Heart left ventricle (tissue), 16 donors: ENCODE measurements at regions not wholly inside any gene's neighbourhood (a gene's known extent, or its start where the extent isn't known, plus 50 kb on each side); places are given as distances from the start of the nearest gene placed in this dataset.

Source experiments
- ATAC-seq, 4 donors: fragments of 200-7000 bp; cut with Tn5 transposase; one replicate each; pipeline ENCODE4 v1.9.1; 2020 to 2022; ENCODE audit warnings: moderate library complexity in 4 of 4, mild to moderate bottlenecking in 3 of 4, moderate number of reproducible peaks in 1 of 4
- DNase-seq, 5 donors: peaks; one replicate each; pipeline ENCODE4 v3.0.0-alpha.2; 2020
- H3K27ac ChIP-seq, 12 donors: fragments of 200-600 bp; sonication (generic) in 4 of 12; one replicate each; pipeline versions ENCODE4 v1.5.0 to v1.8.0; 2016 to 2022; ENCODE audit warnings: mild to moderate bottlenecking in 2 of 12
- H3K27me3 ChIP-seq, 9 donors: fragments of 200-600 bp; sonication (generic) in 2 of 9; one replicate each; pipeline versions ENCODE4 v1.5.1 to v1.8.0; 2016 to 2022; ENCODE audit warnings: mild to moderate bottlenecking in 3 of 9
- H3K36me3 ChIP-seq, 9 donors: fragments of 200-600 bp; sonication (generic) in 2 of 9; one replicate each; pipeline versions ENCODE4 v1.5.0 to v1.8.0; 2018 to 2022; ENCODE audit warnings: mild to moderate bottlenecking in 2 of 9
- H3K4me1 ChIP-seq, 12 donors: fragments of 200-600 bp; sonication (generic) in 4 of 12; one replicate each; pipeline versions ENCODE4 v1.5.0 to v1.8.0; 2016 to 2022; ENCODE audit warnings: mild to moderate bottlenecking in 3 of 12
- H3K4me3 ChIP-seq, 12 donors: fragments of 200-600 bp; sonication (generic) in 4 of 12; one replicate each; pipeline versions ENCODE4 v1.5.0 to v1.8.0; 2017 to 2022; ENCODE audit warnings: mild to moderate bottlenecking in 9 of 12, moderate library complexity in 4 of 12
- H3K9me3 ChIP-seq, 12 donors: fragments of 200-600 bp; sonication (generic) in 4 of 12; one replicate each; pipeline versions ENCODE4 v1.5.0 to v1.8.0; 2016 to 2022; ENCODE audit warnings: mild to moderate bottlenecking in 1 of 12
- CTCF ChIP-seq, 12 donors: fragments of 200-600 bp; sonication (generic) in 4 of 12; IDR thresholded peaks; one replicate each; pipeline versions ENCODE4 v1.5.0 to v1.8.0; 2018 to 2022; ENCODE audit warnings: antibody characterized with exemption in 12 of 12, mild to moderate bottlenecking in 5 of 12
- POLR2A ChIP-seq, 2 donors: fragments of 450-650 bp; IDR thresholded peaks; one replicate each; pipeline ENCODE4 v1.6.1; 2017; ENCODE audit warnings: antibody characterized with exemption in 2 of 2, mild to moderate bottlenecking in 2 of 2, moderate library complexity in 2 of 2
- WGBS, 4 donors: extraction: QIAGEN DNeasy Blood & Tissue Kit in 2 of 4; methylation state at CpG; one replicate each; pipeline versions ENCODE4 v1.1.5 to v1.1.7; 2013 to 2018; 5-methylcytosine and 5-hydroxymethylcytosine counted together
- intact Hi-C, 10 donors: fragments of 100-400 bp; cut with DNase I; formaldehyde crosslinking; loops; one replicate each; pipeline versions ENCODE4 v1.11.1 to v1.14.2; 2022
- donor health status: ischemic (EF 13 %, LVEDD 7.1; RV severe dilation, severe dysfunction).
- donor health status: healthy with polysubstance abuse.
- donor health status: DM: no; HTN: yes; CAD: no.
- donor health status: DM: no; HTN: no; CAD: no.
- donor health status: ischemic (EF 25% LVEDD 6.9; RV normal size, moderate dysfunction).
- donor health status: ischemic (EF 25% LVEDD 5.7; RV mildly dilated, moderate dysfunction).
- donor health status: healthy.
- donor health status: DM: yes; HTN: yes; CAD: no.
- donor health status: ischemic (EF 35%, LVEDD 5.7; RV mildly dilated, moderate dysfunction).
- donor health status: nonischemic (EF 11% LVEDD 7.7; RV severe dilation, severe dysfunction).
- donor health status: DM: yes; HTN: yes; CAD: no.
- donor health status: PGD.
- donor health status: ischemic (EF 29% LVEDD 5.4; RV normal size, mild dysfunction).
- donor health status: nonischemic (EF 23%, LVEDD 6.1; RV moderate dilation, normal function).

- DNase-seq (peak in 2 of 5 donors; percentile 36 to 41), ATAC-seq (peak in 3 of 4 donors; percentile 43 to 73 (median 67))
- H3K27ac ChIP-seq = no peak overlapping the region
- WGBS, 4 donors = 18 to 27% (median 26%) methylated on average over 4 of the region's 4 CpGs
- intact Hi-C loops = loop anchor here (1.0 to 10.0 kb wide), 16 partner anchors 47 to 1540 kb away; partner anchors contain the start of gene FYB2 (in 1 of the 10)
- H3K4me1 ChIP-seq = no peaks in the 10 kb centered on the region
- H3K27me3 ChIP-seq = no peaks in the 10 kb centered on the region
- H3K36me3 ChIP-seq = no peaks in the 10 kb centered on the region
- H3K4me3 ChIP-seq = no peak overlapping the region
- H3K9me3 ChIP-seq = no peaks in the 10 kb centered on the region
- peak; percentile 42 to 77 (median 72) for TF ChIP-seq CTCF (IDR thresholded peaks at IDR 0.05)
- no peak for TF ChIP-seq POLR2A (IDR thresholded peaks at IDR 0.05)
These were observed 69.7 kb upstream of the USP24 start for GRCh38 chr1:55284856-55285255.

- H3K27me3 ChIP-seq = no peaks in the 10 kb centered on the region
- H3K27ac ChIP-seq = no peak overlapping the region
- peaks cover 0 to 4% (median 3%) of the 10 kb centered on the region in 12 donors for H3K4me1 ChIP-seq
- no peaks in the 10 kb centered on the region for H3K36me3 ChIP-seq
- ATAC-seq (no peak), DNase-seq (no peak)
- no peaks in the 10 kb centered on the region for H3K9me3 ChIP-seq
- no peak overlapping the region for H3K4me3 ChIP-seq
- intact Hi-C loops = loop anchor here in 9 of 10 donors (2.0 to 10.0 kb wide), 7 partner anchors 1093 to 1543 kb away; partner anchors contain the start of gene FYB2 (in 1 of the 9)
- TF ChIP-seq POLR2A (IDR thresholded peaks at IDR 0.05) = no peak
- TF ChIP-seq CTCF (IDR thresholded peaks at IDR 0.05) = no peak
- WGBS, 4 donors = 85 to 88% (median 87%) methylated on average over 1 of the region's 1 CpG
These were observed 66.9 kb upstream of the USP24 start for GRCh38 chr1:55282058-55282457.

DNA sequence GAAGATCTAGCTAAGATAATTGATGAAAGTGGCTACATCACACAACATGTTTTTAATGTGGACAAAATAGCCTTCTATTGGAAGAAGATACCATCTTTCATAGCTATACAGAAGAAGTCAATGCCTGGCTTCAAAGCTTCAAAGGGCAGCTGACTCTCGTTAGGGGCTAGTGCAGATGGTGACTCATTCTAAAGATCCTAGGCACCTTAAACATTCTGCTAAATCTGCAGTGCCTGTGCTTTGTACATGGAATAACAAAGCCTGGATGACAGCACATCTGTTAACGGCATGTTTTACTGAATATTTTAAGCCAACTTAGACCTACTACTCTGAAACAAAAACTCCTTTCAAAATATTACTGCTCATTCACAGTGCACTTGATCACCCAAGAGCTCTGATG, 65.6 kb upstream of the USP24 start:
- ATAC-seq (no peak), DNase-seq (no peak)
- H3K27ac ChIP-seq = no peak overlapping the region
- intact Hi-C loops = loop anchor here in 9 of 10 donors (5.0 to 10.0 kb wide), 6 partner anchors 1094 to 1544 kb away; partner anchors contain the start of gene FYB2 (in 1 of the 9)
- WGBS, 4 donors = 73 to 88% (median 84%) methylated on average over 2 of the region's 2 CpGs
- peaks cover 0 to 16% (median 8%) of the 10 kb centered on the region in 12 donors for H3K4me1 ChIP-seq
- no peaks in the 10 kb centered on the region for H3K27me3 ChIP-seq
- H3K4me3 ChIP-seq = no peak overlapping the region
- no peaks in the 10 kb centered on the region for H3K9me3 ChIP-seq
- TF ChIP-seq CTCF (IDR thresholded peaks at IDR 0.05) = no peak
- no peak for TF ChIP-seq POLR2A (IDR thresholded peaks at IDR 0.05)
- no peaks in the 10 kb centered on the region for H3K36me3 ChIP-seq

DNA sequence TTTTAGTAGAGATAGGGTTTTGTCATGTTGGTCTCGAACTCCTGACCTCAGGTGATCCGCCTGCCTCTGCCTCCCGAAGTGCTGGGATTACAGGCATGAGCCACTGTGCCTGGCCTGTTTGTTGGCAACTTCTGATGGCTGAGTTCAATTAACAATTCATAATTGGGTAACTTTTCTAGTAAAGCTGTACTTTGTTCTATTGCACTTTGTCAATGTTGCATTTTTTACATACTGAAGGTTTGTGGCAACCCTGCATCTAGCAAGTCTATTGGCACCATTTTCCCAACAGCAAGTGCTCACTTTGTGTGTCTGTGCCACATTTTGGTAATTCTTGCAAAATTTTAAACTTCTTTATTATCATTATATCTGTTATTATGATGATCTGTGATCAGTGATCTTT, 64.5 kb upstream of the USP24 start:
- Histone ChIP-seq H3K4me3 (no peak overlapping the region), H3K27me3 (no peaks in the 10 kb centered on the region), H3K36me3 (no peaks in the 10 kb centered on the region), H3K27ac (no peak overlapping the region), H3K9me3 (no peaks in the 10 kb centered on the region), H3K4me1 (peaks cover 0 to 24% (median 9%) of the 10 kb centered on the region in 12 donors)
- intact Hi-C loops = loop anchor here (2.0 to 10.0 kb wide), 10 partner anchors 65 to 1545 kb away; partner anchors contain the start of genes USP24 (in 2 of the 10) and FYB2 (in 1 of the 10)
- DNase-seq (no peak), ATAC-seq (no peak)
- WGBS, 4 donors = 94 to 99% (median 96%) methylated on average over 3 of the region's 3 CpGs
- TF ChIP-seq CTCF (IDR thresholded peaks at IDR 0.05) (no peak), POLR2A (IDR thresholded peaks at IDR 0.05) (no peak)
